A172 (cell line): ENCODE measurements at regions not wholly inside any gene's neighbourhood (a gene's known extent, or its start where the extent isn't known, plus 50 kb on each side); places are given as distances from the start of the nearest gene placed in this dataset.

Experiments
- DNase-seq: peaks from one replicate; pipeline ENCODE4 v3.0.0-alpha.2; 2015; ENCODE audit warnings: low spot score

GRCh38 chr12:105954951-105955931 is 183.5 kb downstream of the NUAK1 start:
- DNase-seq = no peak

- no peak for DNase-seq
Observed at GRCh38 chr12:105955976-105956375, 182.8 kb downstream of the NUAK1 start.

GRCh38 chr12:105956662-105957457 is 181.9 kb downstream of the NUAK1 start:
- DNase-seq = no peak

GRCh38 chr12:105960319-105961083 is 178.3 kb downstream of the NUAK1 start:
- DNase-seq = no peak

GRCh38 chr12:105961821-105962671 is 176.7 kb downstream of the NUAK1 start:
- DNase-seq = no peak

- DNase-seq = no peak
Observed at GRCh38 chr12:105967038-105967776, 171.5 kb downstream of the NUAK1 start.

GRCh38 chr12:105968025-105968424 is 170.7 kb downstream of the NUAK1 start:
- DNase-seq = no peak

- no peak for DNase-seq
Observed at GRCh38 chr12:105970885-105971284, 167.9 kb downstream of the NUAK1 start.

- no peak for DNase-seq
Observed at GRCh38 chr12:105974738-105975137, 164.0 kb downstream of the NUAK1 start.

GRCh38 chr12:105975351-105975750 is 163.4 kb downstream of the NUAK1 start:
- DNase-seq = no peak

- DNase-seq = no peak
Observed at GRCh38 chr12:105977236-105977635, 161.5 kb downstream of the NUAK1 start.

GRCh38 chr12:105977652-105978051 is 161.1 kb downstream of the NUAK1 start:
- no peak for DNase-seq

- DNase-seq = no peak
Observed at GRCh38 chr12:105978276-105978675, 160.5 kb downstream of the NUAK1 start.

- DNase-seq = no peak
Observed at GRCh38 chr12:105978686-105979085, 160.1 kb downstream of the NUAK1 start.

- DNase-seq = no peak
Observed at GRCh38 chr12:105980085-105980484, 158.7 kb downstream of the NUAK1 start.

- DNase-seq = no peak
Observed at GRCh38 chr12:105980533-105980932, 158.2 kb downstream of the NUAK1 start.

GRCh38 chr12:105982022-105982421 is 156.7 kb downstream of the NUAK1 start:
- no peak for DNase-seq

GRCh38 chr12:105983622-105984320 is 155.0 kb downstream of the NUAK1 start:
- DNase-seq = peak; percentile 70

GRCh38 chr12:105985383-105985782 is 153.4 kb downstream of the NUAK1 start:
- DNase-seq = no peak
